Fibroblast of peridontal ligament (primary cell): ENCODE measurements at regions not wholly inside any gene's neighbourhood (a gene's known extent, or its start where the extent isn't known, plus 50 kb on each side); places are given as distances from the start of the nearest gene placed in this dataset.

Experiments used
- DNase-seq: peaks from one replicate; pipeline ENCODE4 v3.0.0-alpha.2; 2010; ENCODE audit errors: extremely low read depth

- DNase-seq = no peak
Observed at GRCh38 chr20:52864916-52865605, 107.1 kb upstream of the TSHZ2 start.

GRCh38 chr20:52859156-52859876 lies 112.8 kb upstream of the TSHZ2 start:
- DNase-seq = peak; percentile 1

DNA sequence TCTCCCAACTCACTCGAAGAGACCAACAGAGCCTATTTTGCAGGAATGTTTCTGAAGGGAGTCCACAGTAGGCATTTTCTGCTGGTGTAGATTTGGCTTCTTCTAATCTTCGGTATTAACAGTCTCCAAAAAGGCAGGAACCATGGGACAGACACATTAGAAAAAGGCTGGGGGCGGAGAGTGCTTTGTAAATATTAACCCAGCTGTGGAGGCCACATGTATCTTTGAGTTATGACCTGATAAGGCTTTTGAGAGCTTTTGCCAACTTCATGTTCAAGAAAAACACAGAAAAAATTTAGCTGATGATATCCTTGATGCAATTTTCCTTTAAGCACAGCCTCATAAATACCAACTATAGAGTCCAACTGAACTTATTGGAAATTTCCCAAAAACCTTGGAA lies 119.4 kb upstream of the TSHZ2 start:
- no peak for DNase-seq

GRCh38 chr20:52847731-52848359 lies 124.3 kb upstream of the TSHZ2 start:
- no peak for DNase-seq

DNA sequence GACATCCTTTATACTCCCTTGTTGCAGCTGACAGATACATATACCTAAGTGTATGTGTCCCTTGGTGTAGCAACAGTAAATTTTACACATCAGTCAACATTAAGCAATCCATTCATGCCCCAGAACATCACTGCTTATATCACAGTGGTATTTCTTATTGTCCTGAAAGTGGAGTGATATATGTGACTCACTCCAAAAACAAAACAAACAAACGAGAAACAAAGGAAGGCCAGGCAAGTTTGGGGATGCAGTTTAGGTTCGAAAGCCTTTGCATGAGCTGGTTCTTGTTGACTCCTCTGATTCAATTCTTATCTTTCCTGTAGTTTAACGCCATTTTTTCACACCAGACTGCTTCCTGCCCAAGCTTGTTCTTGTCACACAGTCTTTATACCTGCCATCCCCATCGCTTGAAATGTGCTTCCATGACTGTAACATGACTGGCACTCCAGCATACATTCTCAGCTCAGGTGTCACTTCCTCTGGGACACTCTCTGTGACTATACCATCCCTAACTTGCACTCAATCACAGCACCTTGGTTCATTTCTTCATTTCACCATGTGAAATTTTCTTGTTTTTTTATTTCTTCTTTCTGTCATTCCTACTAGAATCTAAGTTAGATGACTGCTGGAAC lies 125.0 kb upstream of the TSHZ2 start:
- no peak for DNase-seq

DNA sequence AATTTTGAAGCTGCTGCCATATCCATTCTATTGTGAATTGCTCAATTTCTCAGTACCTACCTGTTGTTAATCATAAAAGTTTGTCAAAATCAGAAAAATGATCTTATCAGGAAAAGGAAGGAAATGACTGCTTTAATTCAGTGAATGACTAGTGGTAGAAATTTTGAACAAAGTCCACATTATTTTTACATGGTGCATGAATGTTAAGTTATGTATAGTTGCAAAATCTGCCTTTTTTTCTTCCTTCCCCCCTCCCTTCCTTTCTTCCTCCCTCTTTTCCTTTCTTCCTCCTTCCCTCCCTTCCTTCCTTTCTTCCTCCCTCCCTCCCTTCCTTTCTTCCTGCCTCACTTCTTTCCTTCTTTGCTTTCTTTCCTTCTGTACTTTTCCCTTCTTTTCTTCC lies 127.1 kb upstream of the TSHZ2 start:
- DNase-seq = no peak

DNA sequence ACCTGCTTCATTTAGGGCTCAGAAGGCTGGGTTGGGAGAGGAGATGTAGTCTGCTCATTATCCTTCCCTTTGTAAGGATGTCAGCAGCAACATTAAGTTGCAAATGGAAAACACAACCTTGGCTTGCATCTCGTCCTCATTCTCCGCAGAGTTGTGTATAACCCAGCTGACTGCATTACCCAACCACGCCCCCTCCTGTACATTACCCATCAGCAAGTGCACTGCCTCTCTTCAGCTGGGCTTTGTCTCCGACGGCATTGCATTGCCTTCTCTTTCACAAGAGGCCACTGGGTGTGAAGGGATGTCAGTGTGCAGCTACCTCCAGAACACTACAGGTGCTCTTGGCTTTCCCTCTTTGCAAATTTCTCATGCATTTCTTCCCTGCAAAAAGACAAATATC lies 128.7 kb upstream of the TSHZ2 start:
- DNase-seq = no peak

DNA sequence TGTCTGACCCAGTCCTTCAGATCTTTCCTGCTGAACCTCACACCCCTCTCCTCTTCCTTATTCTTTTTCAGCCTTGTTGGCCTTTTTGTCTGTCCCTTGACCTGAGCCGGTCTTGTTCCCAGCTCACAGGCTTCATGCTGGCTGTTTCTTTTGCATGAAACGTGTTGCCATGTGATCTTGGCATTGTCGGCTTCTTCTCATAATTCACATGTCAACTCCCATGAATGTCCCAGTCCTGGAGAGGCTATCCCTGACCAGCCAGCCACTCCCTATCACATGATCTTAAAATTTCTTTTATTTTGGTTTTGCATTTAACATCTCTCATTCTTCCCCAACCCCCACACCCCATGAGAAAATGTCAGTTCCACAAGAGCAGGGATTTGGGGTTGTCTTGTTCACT lies 131.2 kb upstream of the TSHZ2 start:
- no peak for DNase-seq

DNA sequence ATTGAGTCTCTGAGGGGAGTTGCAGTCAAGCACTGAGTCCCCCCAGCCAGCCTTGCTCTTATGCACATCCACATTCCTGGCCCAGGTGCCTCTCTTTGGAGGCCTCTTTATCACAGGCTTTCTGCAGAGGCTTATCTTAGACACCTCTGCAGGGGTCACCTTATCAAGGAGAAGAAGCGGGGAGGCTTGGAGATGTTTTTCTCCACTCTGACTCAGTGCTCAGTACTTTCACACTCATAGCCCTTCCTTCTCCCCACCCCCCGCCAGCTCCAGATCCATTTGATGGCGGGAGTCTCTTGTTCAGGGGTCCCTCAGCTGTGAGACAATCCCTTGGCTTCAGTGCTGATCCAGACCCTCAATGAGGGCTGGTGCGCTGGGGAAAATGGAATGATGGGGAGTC lies 132.1 kb upstream of the TSHZ2 start:
- DNase-seq = no peak

DNA sequence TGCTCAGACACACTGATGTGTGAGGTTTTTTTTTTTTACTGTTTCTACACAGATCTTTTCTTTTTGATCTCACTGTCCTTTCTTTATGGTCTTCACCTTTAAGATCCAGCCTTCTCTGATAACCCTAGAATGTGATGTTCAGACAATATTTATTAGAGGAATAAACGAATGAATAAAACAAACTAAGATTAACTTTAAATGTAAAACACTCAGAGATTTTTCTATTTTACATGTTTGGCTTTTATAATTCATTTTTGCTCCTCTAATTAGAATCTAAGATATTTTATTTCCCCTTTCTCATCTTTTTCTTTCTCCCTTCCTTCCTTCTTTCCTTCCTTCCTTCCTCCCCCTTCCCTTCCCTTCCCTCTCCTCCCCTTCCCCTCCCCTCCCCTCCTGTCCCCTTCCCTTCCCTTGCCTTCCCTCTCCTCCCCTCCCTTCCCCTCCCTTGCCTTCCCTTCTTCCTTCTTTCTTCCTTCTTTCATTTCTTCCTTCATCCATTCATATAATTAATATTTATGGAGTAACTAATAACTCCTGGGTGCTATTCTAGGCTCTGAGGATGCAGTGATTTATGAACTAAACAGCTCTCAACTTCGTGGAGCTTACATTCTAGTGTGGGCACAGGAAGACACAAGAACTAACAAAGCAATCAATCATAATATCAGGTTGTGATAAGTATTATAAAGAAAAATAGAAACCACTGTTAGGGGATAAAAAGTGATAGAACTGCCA lies 133.5 kb upstream of the TSHZ2 start:
- DNase-seq = no peak

DNA sequence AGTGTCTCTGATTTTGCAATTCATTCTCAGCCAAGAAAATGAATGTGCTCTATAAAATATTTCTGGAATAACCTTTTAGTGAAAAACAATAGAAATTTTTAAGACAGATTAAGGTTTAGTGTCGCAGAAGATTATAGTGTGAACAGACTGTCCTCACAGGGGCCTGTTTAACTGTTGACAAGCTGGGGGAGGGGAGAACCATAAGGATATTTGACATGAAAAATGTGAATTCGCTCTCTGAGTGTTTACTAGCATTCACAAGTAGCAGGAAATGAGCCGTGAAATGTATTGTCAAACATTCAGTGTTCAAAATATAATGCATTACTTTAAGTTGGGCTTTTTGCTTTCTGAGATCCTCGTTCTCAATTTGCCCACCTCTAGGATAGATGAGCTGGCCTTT lies 134.8 kb upstream of the TSHZ2 start:
- no peak for DNase-seq

DNA sequence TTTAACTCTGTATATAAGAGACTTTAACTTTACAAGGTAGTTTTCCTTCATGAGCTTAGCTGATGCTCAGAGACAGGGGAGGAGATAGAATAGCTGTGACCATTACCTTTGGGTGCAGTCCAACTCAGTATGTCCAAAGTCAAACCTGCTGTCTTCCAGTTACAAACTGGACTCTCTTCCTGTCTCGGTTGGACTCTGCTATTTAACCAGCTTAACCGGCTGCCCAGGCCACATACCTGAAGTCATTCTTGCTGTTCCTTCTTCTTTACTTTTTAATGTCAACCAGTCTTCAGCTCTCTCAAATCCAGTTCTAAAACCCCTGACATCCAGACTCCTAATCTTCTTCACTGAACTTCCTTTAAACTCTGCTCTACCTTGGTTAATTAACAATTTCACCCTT lies 138.3 kb upstream of the TSHZ2 start:
- DNase-seq = no peak

- DNase-seq = no peak
Observed at GRCh38 chr20:52832151-52832774, 139.9 kb upstream of the TSHZ2 start.

- no peak for DNase-seq
Observed at GRCh38 chr20:52830598-52830997, 141.6 kb upstream of the TSHZ2 start.

DNA sequence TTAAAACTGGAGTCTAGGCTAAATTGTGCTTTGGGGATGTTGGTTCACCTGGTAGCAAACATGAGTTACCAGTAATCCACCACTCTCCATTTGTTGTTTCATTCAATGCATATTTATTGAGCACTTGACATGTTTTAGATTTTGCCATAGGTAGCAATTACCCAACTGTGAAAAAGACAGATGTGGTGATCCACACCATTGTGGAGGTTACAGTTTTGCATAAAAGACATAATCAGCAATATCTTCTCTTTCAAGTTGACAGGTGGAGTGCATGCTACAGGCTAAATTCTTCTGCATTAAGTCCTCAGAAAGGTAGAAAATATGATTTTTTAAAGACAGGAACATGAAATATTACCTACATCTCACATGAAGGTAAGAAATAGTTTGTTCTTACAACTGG lies 143.0 kb upstream of the TSHZ2 start:
- no peak for DNase-seq

DNA sequence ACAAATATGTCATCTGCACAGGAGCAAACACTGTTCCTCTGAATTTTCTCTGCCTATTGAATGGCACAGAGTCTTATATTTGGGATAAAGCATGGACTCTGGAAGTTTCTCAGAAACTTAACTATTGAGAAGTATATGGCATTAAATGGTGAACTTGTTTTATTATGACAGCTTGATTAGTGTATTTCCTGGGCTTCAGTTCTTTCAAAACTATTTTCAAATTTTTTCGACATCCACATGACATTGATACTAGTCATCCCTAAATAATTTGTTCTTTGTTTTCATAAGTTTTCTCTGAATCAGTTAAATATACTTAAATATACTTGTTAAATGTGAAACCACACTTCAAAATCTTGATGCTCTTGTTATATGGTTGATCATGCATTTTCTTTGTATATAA lies 144.0 kb upstream of the TSHZ2 start:
- peak; percentile 0 for DNase-seq

- no peak for DNase-seq
Observed at GRCh38 chr20:52826722-52827121, 145.4 kb upstream of the TSHZ2 start.

GRCh38 chr20:52826321-52826720 lies 145.8 kb upstream of the TSHZ2 start:
- DNase-seq = no peak

- DNase-seq = no peak
Observed at GRCh38 chr20:52824494-52825216, 147.5 kb upstream of the TSHZ2 start.

- DNase-seq = no peak
Observed at GRCh38 chr20:52823303-52823702, 148.9 kb upstream of the TSHZ2 start.
